Activated T-helper 1 cell treated with anti-CD3 and anti-CD28 coated beads, Interleukin-12 subunit alpha, Interleukin-12 subunit beta, Interleukin-2, Interleukin-4 antibody, amounts not matched to agents 30 ng/mL and 10 ng/mL and 1 ng/mL, durations not matched to agents 14 hours and 24 hours and 36 hours (primary cell): ENCODE measurements at regions not wholly inside any gene's neighbourhood (a gene's known extent, or its start where the extent isn't known, plus 50 kb on each side); places are given as distances from the start of the nearest gene placed in this dataset.

Experiments
- DNase-seq: peaks from one replicate; pipeline ENCODE4 v3.0.0; 2021; ENCODE audit warnings: low spot score
- H3K27ac Mint-ChIP-seq: one replicate; pipeline ENCODE4 v1.8.0; 2021; ENCODE audit warnings: mild to moderate bottlenecking, mixed read lengths
- H3K27me3 Mint-ChIP-seq: one replicate; pipeline ENCODE4 v1.8.0; 2022; ENCODE audit warnings: mild to moderate bottlenecking, moderate library complexity, mixed read lengths; ENCODE audit not compliant: insufficient read depth
- H3K36me3 Mint-ChIP-seq: one replicate; pipeline ENCODE4 v1.8.0; 2021; ENCODE audit warnings: low read depth, mixed read lengths
- H3K4me1 Mint-ChIP-seq: one replicate; pipeline ENCODE4 v1.8.0; 2021; ENCODE audit warnings: low read depth, mixed read lengths
- H3K4me3 Mint-ChIP-seq: one replicate; pipeline ENCODE4 v1.8.0; 2021; ENCODE audit warnings: mild to moderate bottlenecking, moderate library complexity, mixed read lengths
- H3K9me3 Mint-ChIP-seq: one replicate; pipeline ENCODE4 v1.8.0; 2021; ENCODE audit warnings: mixed read lengths
- intact Hi-C: fragments of 100-400 bp; cut with micrococcal nuclease; formaldehyde crosslinking; loops from one replicate; pipeline ENCODE4 v1.15.1; 2024

- Mint-ChIP-seq H3K4me3 (no peak overlapping the region), H3K9me3 (no peaks in the 10 kb centered on the region), H3K36me3 (no peaks in the 10 kb centered on the region), H3K27me3 (no peaks in the 10 kb centered on the region), H3K27ac (no peak overlapping the region), H3K4me1 (no peaks in the 10 kb centered on the region)
- no peak for DNase-seq
- intact Hi-C loops, result no loop called here
Measured at GRCh38 chr3:146827836-146828235, 222.7 kb upstream of the PLSCR5 start.

- H3K27me3 Mint-ChIP-seq, result no peaks in the 10 kb centered on the region
- no peaks in the 10 kb centered on the region for H3K36me3 Mint-ChIP-seq
- H3K4me1 Mint-ChIP-seq, result no peaks in the 10 kb centered on the region
- no peak overlapping the region for H3K4me3 Mint-ChIP-seq
- no peak overlapping the region for H3K27ac Mint-ChIP-seq
- intact Hi-C loops, result no loop called here
- no peaks in the 10 kb centered on the region for H3K9me3 Mint-ChIP-seq
- no peak for DNase-seq
Measured at GRCh38 chr3:146823622-146824021, 218.5 kb upstream of the PLSCR5 start.

DNA sequence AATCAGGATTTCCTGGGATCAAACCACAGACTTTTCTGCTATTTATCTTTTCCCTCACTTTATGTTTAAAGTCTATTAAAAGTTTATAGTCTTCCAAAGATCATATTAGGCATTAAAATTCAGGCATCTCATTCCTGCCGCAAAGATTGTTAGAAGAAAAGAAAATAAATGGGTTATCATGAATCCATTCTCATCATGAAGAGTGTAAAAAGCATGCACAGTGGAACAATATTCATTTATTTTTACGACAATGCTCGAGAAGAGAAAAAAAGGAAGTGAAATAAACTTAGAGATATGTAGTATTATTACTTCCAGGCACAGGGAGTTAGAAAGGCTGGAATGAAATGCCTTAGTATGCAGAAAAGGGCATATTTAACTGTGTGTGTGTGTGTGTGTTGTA lies 213.7 kb upstream of the PLSCR5 start:
- intact Hi-C loops, result no loop called here
- Mint-ChIP-seq H3K4me3 (no peak overlapping the region), H3K9me3 (no peaks in the 10 kb centered on the region), H3K36me3 (no peaks in the 10 kb centered on the region), H3K27me3 (no peaks in the 10 kb centered on the region), H3K27ac (no peak overlapping the region), H3K4me1 (no peaks in the 10 kb centered on the region)
- DNase-seq, result no peak

GRCh38 chr3:146818301-146818700 lies 213.2 kb upstream of the PLSCR5 start:
- intact Hi-C loops, result no loop called here
- Mint-ChIP-seq H3K27me3 (no peaks in the 10 kb centered on the region), H3K27ac (no peak overlapping the region), H3K4me1 (no peaks in the 10 kb centered on the region), H3K9me3 (no peaks in the 10 kb centered on the region), H3K36me3 (no peaks in the 10 kb centered on the region), H3K4me3 (no peak overlapping the region)
- no peak for DNase-seq

GRCh38 chr3:146817704-146818103 lies 212.6 kb upstream of the PLSCR5 start:
- Mint-ChIP-seq H3K4me3 (no peak overlapping the region), H3K27ac (no peak overlapping the region), H3K27me3 (no peaks in the 10 kb centered on the region), H3K36me3 (no peaks in the 10 kb centered on the region), H3K4me1 (no peaks in the 10 kb centered on the region), H3K9me3 (no peaks in the 10 kb centered on the region)
- no peak for DNase-seq
- intact Hi-C loops, result no loop called here

DNA sequence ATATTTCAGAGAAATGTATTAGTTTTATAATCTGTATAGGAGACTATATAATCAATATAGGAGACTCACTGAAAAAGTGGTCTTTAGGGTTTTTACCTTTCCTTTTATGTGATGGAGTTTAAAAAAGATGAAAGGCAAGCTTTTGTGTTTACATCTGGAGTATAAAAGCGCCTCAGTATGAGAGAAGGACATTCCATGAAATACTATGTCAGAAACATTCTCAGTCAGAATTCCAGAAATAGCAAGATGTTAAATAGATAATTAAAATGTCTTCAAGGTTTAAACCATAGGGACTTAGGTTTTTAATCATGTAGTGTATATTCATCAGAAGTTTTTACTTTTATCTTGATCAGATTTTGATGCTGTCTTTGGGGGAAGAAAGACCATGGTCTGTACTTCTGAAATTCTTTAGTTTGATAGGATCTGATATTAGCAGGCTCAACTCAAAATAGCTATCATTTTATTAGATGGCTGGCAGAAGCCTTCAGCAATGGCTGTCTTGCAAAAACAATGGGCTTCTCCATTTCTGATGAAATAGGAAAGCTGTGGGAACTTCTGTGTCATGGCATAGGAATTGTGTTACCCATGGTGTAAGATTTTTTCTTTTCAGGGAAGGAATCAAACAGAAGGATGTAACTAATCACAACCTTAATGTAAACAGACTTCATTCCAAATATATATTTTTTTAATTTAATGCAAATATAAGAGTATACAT lies 209.6 kb upstream of the PLSCR5 start:
- Mint-ChIP-seq H3K4me1 (no peaks in the 10 kb centered on the region), H3K36me3 (no peaks in the 10 kb centered on the region), H3K27me3 (no peaks in the 10 kb centered on the region), H3K4me3 (no peak overlapping the region), H3K9me3 (no peaks in the 10 kb centered on the region), H3K27ac (no peak overlapping the region)
- DNase-seq, result no peak
- intact Hi-C loops, result no loop called here

GRCh38 chr3:146813496-146813895 lies 208.3 kb upstream of the PLSCR5 start:
- DNase-seq, result no peak
- no peak overlapping the region for H3K27ac Mint-ChIP-seq
- H3K4me1 Mint-ChIP-seq, result no peaks in the 10 kb centered on the region
- H3K36me3 Mint-ChIP-seq, result no peaks in the 10 kb centered on the region
- intact Hi-C loops, result no loop called here
- no peaks in the 10 kb centered on the region for H3K27me3 Mint-ChIP-seq
- H3K4me3 Mint-ChIP-seq, result no peak overlapping the region
- H3K9me3 Mint-ChIP-seq, result no peaks in the 10 kb centered on the region

GRCh38 chr3:146803745-146804144 lies 198.6 kb upstream of the PLSCR5 start:
- H3K27me3 Mint-ChIP-seq, result no peaks in the 10 kb centered on the region
- H3K36me3 Mint-ChIP-seq, result no peaks in the 10 kb centered on the region
- DNase-seq, result no peak
- no peaks in the 10 kb centered on the region for H3K9me3 Mint-ChIP-seq
- H3K4me1 Mint-ChIP-seq, result no peaks in the 10 kb centered on the region
- intact Hi-C loops, result no loop called here
- no peak overlapping the region for H3K4me3 Mint-ChIP-seq
- H3K27ac Mint-ChIP-seq, result no peak overlapping the region

DNA sequence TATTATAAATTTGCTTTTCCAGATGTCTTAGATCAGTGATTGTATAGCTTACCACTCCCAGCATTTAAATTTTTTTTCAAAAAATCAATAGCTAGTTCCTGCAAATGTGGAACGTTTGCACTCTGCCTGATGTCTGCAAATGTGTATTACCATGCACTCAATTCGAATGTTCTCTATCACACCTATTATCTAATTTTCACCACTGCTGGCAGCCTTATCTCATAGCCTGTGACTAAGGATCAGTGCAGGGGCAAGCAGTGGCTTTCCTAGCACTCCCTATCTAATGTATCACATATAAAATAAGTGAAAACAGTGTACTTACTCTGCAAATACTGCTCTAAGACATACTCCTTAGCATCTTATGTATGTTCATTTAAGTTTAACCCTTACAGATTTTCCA lies 196.3 kb upstream of the PLSCR5 start:
- Mint-ChIP-seq H3K27ac (no peak overlapping the region), H3K9me3 (no peaks in the 10 kb centered on the region), H3K4me3 (no peak overlapping the region), H3K36me3 (no peaks in the 10 kb centered on the region), H3K27me3 (no peaks in the 10 kb centered on the region), H3K4me1 (no peaks in the 10 kb centered on the region)
- DNase-seq, result no peak
- intact Hi-C loops, result no loop called here

DNA sequence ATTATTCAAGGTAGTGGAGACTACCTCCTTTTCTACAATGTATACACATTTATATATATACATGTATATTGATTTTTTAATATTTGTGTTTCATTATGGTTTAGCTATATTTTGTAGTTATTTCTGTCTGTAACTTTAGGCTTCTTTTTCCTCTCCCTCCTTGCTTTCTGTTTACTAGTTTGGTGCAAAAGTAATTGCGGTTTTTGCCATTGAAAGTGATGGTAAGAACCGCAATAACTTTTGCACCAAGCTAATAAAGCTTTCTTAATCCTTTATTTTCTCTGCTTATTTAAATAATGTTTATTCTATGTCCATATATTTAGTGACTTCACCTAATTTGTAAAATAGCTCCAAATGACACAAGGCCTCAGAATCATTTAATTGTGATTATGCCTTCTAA lies 195.3 kb upstream of the PLSCR5 start:
- no peak for DNase-seq
- no peaks in the 10 kb centered on the region for H3K36me3 Mint-ChIP-seq
- H3K9me3 Mint-ChIP-seq, result no peaks in the 10 kb centered on the region
- no peak overlapping the region for H3K4me3 Mint-ChIP-seq
- H3K27ac Mint-ChIP-seq, result no peak overlapping the region
- H3K4me1 Mint-ChIP-seq, result no peaks in the 10 kb centered on the region
- intact Hi-C loops, result no loop called here
- H3K27me3 Mint-ChIP-seq, result no peaks in the 10 kb centered on the region

GRCh38 chr3:146796078-146796477 lies 190.9 kb upstream of the PLSCR5 start:
- no peak for DNase-seq
- Mint-ChIP-seq H3K4me3 (no peak overlapping the region), H3K9me3 (peaks cover 2% of the 10 kb centered on the region), H3K4me1 (no peaks in the 10 kb centered on the region), H3K27me3 (no peaks in the 10 kb centered on the region), H3K36me3 (no peaks in the 10 kb centered on the region), H3K27ac (no peak overlapping the region)
- intact Hi-C loops, result no loop called here

DNA sequence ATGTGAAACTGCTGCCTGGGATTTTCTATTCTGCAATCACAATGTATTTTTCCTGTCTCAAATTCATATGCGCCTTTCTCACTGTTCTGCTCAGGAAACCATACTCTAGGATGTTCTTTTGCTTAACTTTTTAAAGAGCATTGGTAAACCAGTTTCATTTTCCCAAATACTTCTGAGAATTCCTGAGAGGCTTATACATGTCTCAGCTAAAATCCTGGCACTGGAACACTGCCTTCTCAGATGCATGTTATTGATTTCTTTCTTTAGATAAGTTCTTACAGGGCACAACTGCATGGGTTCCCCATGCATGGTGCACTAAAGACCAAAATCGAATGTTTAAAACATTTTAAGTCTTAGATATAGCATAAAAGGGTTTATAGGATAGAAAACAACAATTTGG lies 178.3 kb upstream of the PLSCR5 start:
- Mint-ChIP-seq H3K27ac (no peak overlapping the region), H3K4me1 (no peaks in the 10 kb centered on the region), H3K27me3 (no peaks in the 10 kb centered on the region), H3K36me3 (no peaks in the 10 kb centered on the region), H3K4me3 (no peak overlapping the region), H3K9me3 (no peaks in the 10 kb centered on the region)
- no peak for DNase-seq
- intact Hi-C loops, result no loop called here

- Mint-ChIP-seq H3K36me3 (no peaks in the 10 kb centered on the region), H3K9me3 (no peaks in the 10 kb centered on the region), H3K4me3 (no peak overlapping the region), H3K27ac (no peak overlapping the region), H3K27me3 (no peaks in the 10 kb centered on the region), H3K4me1 (no peaks in the 10 kb centered on the region)
- intact Hi-C loops, result no loop called here
- DNase-seq, result no peak
Measured at GRCh38 chr3:146781606-146782005, 176.5 kb upstream of the PLSCR5 start.

DNA sequence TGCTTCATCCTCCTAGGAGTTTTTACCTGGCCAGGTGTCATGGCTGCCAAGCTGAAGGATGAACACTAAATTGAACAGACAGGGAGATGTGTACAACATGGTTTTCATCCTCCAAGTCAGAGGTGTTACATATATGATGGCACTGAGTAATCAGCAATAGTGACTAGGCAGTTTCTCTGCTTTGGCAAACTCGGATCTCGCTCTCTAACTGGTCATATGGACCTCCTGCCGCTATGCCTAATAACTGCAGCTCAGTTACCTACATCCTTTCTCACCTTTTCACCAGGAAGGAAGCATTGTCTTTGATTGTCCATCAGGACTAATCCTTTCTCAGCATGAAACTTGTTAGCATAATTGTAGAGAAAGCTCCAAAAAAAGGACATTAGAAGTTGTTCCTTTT lies 175.9 kb upstream of the PLSCR5 start:
- no peaks in the 10 kb centered on the region for H3K4me1 Mint-ChIP-seq
- DNase-seq, result no peak
- H3K27ac Mint-ChIP-seq, result no peak overlapping the region
- no peak overlapping the region for H3K4me3 Mint-ChIP-seq
- intact Hi-C loops, result no loop called here
- no peaks in the 10 kb centered on the region for H3K27me3 Mint-ChIP-seq
- no peaks in the 10 kb centered on the region for H3K9me3 Mint-ChIP-seq
- no peaks in the 10 kb centered on the region for H3K36me3 Mint-ChIP-seq
